Neural cell (in vitro differentiated cells): ENCODE measurements at regions not wholly inside any gene's neighbourhood (a gene's known extent, or its start where the extent isn't known, plus 50 kb on each side); places are given as distances from the start of the nearest gene placed in this dataset.

Experiments used
- H2AFZ ChIP-seq: fragments of 200-600, 300-800 bp; sonication (generic), shearing (Covaris generic); 2 replicates; pipeline ENCODE4 v1.6.0; 2014; ENCODE audit warnings: low read depth, mild to moderate bottlenecking, antibody characterized with exemption, low read length, moderate library complexity
- H3F3A ChIP-seq: fragments of 200-600 bp; shearing (Covaris generic); 2 replicates; pipeline ENCODE4 v1.6.1; 2016; ENCODE audit warnings: mild to moderate bottlenecking, moderate library complexity, mixed read lengths, antibody characterized with exemption, low read length; ENCODE audit not compliant: insufficient read depth, poor library complexity, severe bottlenecking
- H3K27ac ChIP-seq: fragments of 200-600, 300-800 bp; sonication (generic), shearing (Covaris generic); 2 replicates; pipeline ENCODE4 v1.5.1; 2014; ENCODE audit warnings: mild to moderate bottlenecking, low read length, moderate library complexity
- H3K27me3 ChIP-seq: fragments of 300-800, 200-600 bp; sonication (generic), shearing (Covaris generic); 2 replicates; pipeline ENCODE4 v1.6.0; 2014; ENCODE audit warnings: mild to moderate bottlenecking, low read depth, low read length, moderate library complexity; ENCODE audit not compliant: insufficient read depth
- H3K36me3 ChIP-seq: fragments of 300-800, 200-600 bp; sonication (generic), shearing (Covaris generic); 2 replicates; pipeline ENCODE4 v1.5.1; 2014; ENCODE audit warnings: mild to moderate bottlenecking, antibody characterized with exemption, low read length, moderate library complexity; ENCODE audit not compliant: insufficient read depth
- H3K4me2 ChIP-seq: fragments of 300-800, 200-600 bp; sonication (generic), shearing (Covaris generic); 2 replicates; pipeline ENCODE4 v1.6.0; 2014; ENCODE audit warnings: mild to moderate bottlenecking, low read length
- H3K4me3 ChIP-seq: fragments of 300-800, 200-600 bp; sonication (generic), shearing (Covaris generic); 2 replicates; pipeline ENCODE4 v1.5.1; 2014; ENCODE audit warnings: mild to moderate bottlenecking, low read length, moderate library complexity
- H3K79me2 ChIP-seq: fragments of 200-600 bp; shearing (Covaris generic); replicated peaks from 2 replicates; pipeline ENCODE4 v1.6.0; 2014; ENCODE audit warnings: mild to moderate bottlenecking, low read length, moderate library complexity; ENCODE audit not compliant: insufficient read depth
- H3K9ac ChIP-seq: fragments of 300-800, 200-600 bp; sonication (generic), shearing (Covaris generic); 2 replicates; pipeline ENCODE4 v1.6.1; 2016; ENCODE audit warnings: mild to moderate bottlenecking, low read length, mixed read lengths
- H3K9me2 ChIP-seq: fragments of 200-600 bp; shearing (Covaris generic); 2 replicates; pipeline ENCODE4 v1.6.1; 2016; ENCODE audit warnings: mild to moderate bottlenecking, low read length, mixed read lengths; ENCODE audit not compliant: insufficient read depth
- H3K9me3 ChIP-seq: fragments of 200-600, 300-800 bp; sonication (generic), shearing (Covaris generic); 2 replicates; pipeline ENCODE4 v1.6.1; 2016; ENCODE audit warnings: mild to moderate bottlenecking, mixed run types, low read length, moderate library complexity, mixed read lengths
- H4K20me1 ChIP-seq: fragments of 200-600 bp; shearing (Covaris generic); 2 replicates; pipeline ENCODE4 v1.6.1; 2016; ENCODE audit warnings: mild to moderate bottlenecking, mixed run types; ENCODE audit not compliant: insufficient read depth
- EP300 ChIP-seq: fragments of 450-650 bp; conservative IDR thresholded peaks from 2 replicates; pipeline ENCODE4 v1.6.1; 2014; ENCODE audit warnings: antibody characterized with exemption, mild to moderate bottlenecking, moderate library complexity; ENCODE audit not compliant: poor library complexity, severe bottlenecking
- EZH2 ChIP-seq: fragments of 200-600, 300-800 bp; shearing (Covaris generic), sonication (generic); IDR thresholded peaks from 2 replicates; pipeline ENCODE4 v1.6.1; 2014; ENCODE audit warnings: antibody characterized with exemption, low read length, borderline replicate concordance, mild to moderate bottlenecking; ENCODE audit not compliant: insufficient read depth, poor library complexity, severe bottlenecking
- MXI1 ChIP-seq: fragments of 450-650 bp; conservative IDR thresholded peaks from 2 replicates; pipeline ENCODE4 v1.6.1; 2014; ENCODE audit warnings: antibody characterized with exemption, mild to moderate bottlenecking; ENCODE audit not compliant: poor library complexity, severe bottlenecking
- POLR2AphosphoS5 ChIP-seq: IDR thresholded peaks from 2 replicates; pipeline ENCODE4 v1.6.1; 2012
- RAD21 ChIP-seq: fragments of 450-650 bp; conservative IDR thresholded peaks from 2 replicates; pipeline ENCODE4 v1.6.1; 2014; ENCODE audit warnings: antibody characterized with exemption, mild to moderate bottlenecking, moderate library complexity
- SMC3 ChIP-seq: fragments of 450-650 bp; conservative IDR thresholded peaks from 2 replicates; pipeline ENCODE4 v1.6.1; 2014; ENCODE audit warnings: antibody characterized with exemption, mild to moderate bottlenecking, moderate library complexity; ENCODE audit not compliant: poor library complexity
- TAF1 ChIP-seq: IDR thresholded peaks from 2 replicates; pipeline ENCODE4 v1.6.1; 2012; ENCODE audit warnings: low read depth
- TF ChIP-seq, protein P1 (sequence below): fragments of 450-650 bp; IDR thresholded peaks from 2 replicates; pipeline ENCODE4 v1.5.1; 2014; ENCODE audit warnings: antibody characterized with exemption, mild to moderate bottlenecking, moderate library complexity; ENCODE audit not compliant: poor library complexity, severe bottlenecking
- TF ChIP-seq, protein P2 (sequence below): IDR thresholded peaks from 2 replicates; pipeline ENCODE4 v1.6.1; 2012; ENCODE audit warnings: borderline replicate concordance

DNA sequence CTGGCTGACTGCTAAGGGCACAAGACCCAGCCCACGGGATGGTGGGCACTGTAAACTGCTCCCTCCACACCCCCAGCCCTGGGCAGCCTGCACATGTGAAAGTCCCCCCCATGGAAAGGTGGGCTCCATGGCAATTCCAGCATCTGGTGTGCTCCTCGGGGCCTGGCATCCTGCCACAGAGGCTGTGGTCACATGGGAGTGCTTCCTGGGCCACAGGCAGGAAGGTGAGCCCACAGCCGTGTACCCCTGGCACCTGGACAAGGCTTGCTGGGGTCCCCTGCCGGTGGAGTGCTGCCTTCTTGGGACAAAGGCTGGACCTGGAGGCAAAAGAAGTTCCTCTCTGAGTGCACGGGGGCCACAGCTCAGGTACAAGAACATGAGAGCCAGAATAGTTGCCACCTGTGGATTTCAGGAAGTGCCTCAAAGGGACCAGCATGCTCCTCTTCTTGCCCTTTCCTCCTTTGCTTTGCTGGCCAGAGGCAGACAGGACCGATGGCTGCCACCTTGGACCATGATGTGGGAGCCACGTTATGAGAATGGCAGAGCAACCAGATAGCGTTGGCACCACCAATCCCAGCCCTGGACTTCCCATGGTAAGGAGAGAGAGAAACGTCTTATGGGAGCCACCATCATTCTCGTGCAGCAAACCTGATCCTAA, 120.2 kb upstream of the MLN start:
- no peaks in the 10 kb centered on the region for H4K20me1 ChIP-seq
- H3K4me3 ChIP-seq = no peak overlapping the region
- no peak overlapping the region for H3K27ac ChIP-seq
- no peaks in the 10 kb centered on the region for H3K27me3 ChIP-seq
- no peaks in the 10 kb centered on the region for H3K9me3 ChIP-seq
- H3K9me2 ChIP-seq = no peaks in the 10 kb centered on the region
- no peaks in the 10 kb centered on the region for H3K36me3 ChIP-seq
- H3K9ac ChIP-seq = no peak overlapping the region
- H3K79me2 ChIP-seq = no peaks in the 10 kb centered on the region
- H3K4me2 ChIP-seq = no peak overlapping the region
- no peak for TF ChIP-seq TAF1
- no peak overlapping the region for H2AFZ ChIP-seq
- no peaks in the 10 kb centered on the region for H3F3A ChIP-seq

DNA sequence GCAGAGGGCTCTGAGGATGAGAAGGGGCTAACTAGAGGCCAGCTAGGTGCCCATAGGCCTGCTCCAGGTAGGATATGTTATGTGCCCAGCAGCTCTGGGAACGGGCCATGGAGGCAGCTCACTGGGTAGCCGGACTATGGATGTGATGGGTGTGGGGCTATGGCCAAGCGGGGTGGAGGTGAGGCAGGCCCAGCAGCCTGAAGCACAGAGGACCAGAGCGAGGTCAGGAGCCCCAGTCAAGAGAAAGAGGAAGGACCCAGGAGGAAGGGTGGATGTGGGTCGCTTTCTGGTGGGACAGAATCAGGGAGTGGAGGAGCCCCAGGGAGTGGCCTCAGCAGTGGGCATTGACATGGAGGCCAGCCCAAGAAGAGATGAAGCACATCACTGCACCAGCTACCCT, 117.9 kb upstream of the MLN start:
- no peaks in the 10 kb centered on the region for H3F3A ChIP-seq
- no peak overlapping the region for H3K9ac ChIP-seq
- no peak overlapping the region for H3K27ac ChIP-seq
- TF ChIP-seq TAF1 (no peak), SMC3 (no peak), EZH2 (no peak), MXI1 (no peak), POLR2AphosphoS5 (no peak), EP300 (no peak), RAD21 (no peak)
- TF ChIP-seq, protein P1, sequence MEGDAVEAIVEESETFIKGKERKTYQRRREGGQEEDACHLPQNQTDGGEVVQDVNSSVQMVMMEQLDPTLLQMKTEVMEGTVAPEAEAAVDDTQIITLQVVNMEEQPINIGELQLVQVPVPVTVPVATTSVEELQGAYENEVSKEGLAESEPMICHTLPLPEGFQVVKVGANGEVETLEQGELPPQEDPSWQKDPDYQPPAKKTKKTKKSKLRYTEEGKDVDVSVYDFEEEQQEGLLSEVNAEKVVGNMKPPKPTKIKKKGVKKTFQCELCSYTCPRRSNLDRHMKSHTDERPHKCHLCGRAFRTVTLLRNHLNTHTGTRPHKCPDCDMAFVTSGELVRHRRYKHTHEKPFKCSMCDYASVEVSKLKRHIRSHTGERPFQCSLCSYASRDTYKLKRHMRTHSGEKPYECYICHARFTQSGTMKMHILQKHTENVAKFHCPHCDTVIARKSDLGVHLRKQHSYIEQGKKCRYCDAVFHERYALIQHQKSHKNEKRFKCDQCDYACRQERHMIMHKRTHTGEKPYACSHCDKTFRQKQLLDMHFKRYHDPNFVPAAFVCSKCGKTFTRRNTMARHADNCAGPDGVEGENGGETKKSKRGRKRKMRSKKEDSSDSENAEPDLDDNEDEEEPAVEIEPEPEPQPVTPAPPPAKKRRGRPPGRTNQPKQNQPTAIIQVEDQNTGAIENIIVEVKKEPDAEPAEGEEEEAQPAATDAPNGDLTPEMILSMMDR = no peak
- TF ChIP-seq, protein P2, sequence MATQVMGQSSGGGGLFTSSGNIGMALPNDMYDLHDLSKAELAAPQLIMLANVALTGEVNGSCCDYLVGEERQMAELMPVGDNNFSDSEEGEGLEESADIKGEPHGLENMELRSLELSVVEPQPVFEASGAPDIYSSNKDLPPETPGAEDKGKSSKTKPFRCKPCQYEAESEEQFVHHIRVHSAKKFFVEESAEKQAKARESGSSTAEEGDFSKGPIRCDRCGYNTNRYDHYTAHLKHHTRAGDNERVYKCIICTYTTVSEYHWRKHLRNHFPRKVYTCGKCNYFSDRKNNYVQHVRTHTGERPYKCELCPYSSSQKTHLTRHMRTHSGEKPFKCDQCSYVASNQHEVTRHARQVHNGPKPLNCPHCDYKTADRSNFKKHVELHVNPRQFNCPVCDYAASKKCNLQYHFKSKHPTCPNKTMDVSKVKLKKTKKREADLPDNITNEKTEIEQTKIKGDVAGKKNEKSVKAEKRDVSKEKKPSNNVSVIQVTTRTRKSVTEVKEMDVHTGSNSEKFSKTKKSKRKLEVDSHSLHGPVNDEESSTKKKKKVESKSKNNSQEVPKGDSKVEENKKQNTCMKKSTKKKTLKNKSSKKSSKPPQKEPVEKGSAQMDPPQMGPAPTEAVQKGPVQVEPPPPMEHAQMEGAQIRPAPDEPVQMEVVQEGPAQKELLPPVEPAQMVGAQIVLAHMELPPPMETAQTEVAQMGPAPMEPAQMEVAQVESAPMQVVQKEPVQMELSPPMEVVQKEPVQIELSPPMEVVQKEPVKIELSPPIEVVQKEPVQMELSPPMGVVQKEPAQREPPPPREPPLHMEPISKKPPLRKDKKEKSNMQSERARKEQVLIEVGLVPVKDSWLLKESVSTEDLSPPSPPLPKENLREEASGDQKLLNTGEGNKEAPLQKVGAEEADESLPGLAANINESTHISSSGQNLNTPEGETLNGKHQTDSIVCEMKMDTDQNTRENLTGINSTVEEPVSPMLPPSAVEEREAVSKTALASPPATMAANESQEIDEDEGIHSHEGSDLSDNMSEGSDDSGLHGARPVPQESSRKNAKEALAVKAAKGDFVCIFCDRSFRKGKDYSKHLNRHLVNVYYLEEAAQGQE = no peak
- H2AFZ ChIP-seq = no peak overlapping the region
- no peak overlapping the region for H3K4me2 ChIP-seq
- H3K27me3 ChIP-seq = no peaks in the 10 kb centered on the region
- no peaks in the 10 kb centered on the region for H3K9me3 ChIP-seq
- H4K20me1 ChIP-seq = no peaks in the 10 kb centered on the region
- no peaks in the 10 kb centered on the region for H3K79me2 ChIP-seq
- H3K4me3 ChIP-seq = no peak overlapping the region
- H3K36me3 ChIP-seq = no peaks in the 10 kb centered on the region
- H3K9me2 ChIP-seq = no peaks in the 10 kb centered on the region
